ENCODE measurements at regions not wholly inside any gene's neighbourhood (a gene's known extent, or its start where the extent isn't known, plus 50 kb on each side); places are given as distances from the start of the nearest gene placed in this dataset.

DNA sequence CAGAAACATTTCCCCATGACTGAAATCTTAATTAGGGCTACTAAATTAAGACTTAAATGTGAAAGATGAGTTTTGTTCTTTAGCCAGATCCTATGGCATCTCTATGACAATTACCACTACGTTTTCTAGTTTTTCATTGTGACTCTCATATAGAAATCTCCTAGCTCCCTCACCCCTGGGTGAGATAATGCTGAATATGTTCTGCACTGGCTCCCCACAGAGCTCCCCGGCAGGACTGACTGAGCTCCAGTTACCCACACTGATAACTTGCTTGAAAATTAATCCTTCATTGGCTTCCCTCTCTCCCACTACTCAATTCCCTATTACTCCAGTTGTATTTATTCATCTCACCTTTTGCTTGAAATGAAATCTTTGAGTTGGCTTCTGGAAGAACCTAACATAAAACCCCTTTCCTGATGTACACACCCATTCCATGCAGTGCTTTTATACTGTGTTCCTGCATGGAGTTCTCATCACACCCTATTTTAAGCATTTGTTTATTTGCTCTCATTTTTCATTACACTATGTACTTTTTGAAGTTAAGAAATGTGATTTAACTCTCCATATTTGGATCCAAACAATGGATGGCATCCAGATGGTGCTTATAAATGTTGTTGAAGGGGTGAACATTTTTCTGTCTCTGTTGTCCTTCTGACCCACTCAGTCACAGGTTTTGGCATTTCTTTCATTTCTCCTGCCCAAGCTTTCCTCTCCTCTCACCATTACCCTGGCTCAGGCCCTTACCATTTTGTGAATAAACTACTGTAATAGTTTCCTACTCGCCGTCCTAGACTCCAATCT, 623.4 kb downstream of the SPRY1 start:
- H3K36me3 Mint-ChIP-seq, result no peaks in the 10 kb centered on the region
- no peak for ATAC-seq
- Histone ChIP-seq H3K27ac (ENCODE audit: low read length) (no peak overlapping the region), H3K9me3 (ENCODE audit: control insufficient read depth, insufficient read depth, low read length) (no peaks in the 10 kb centered on the region), H3K27me3 (ENCODE audit: control insufficient read depth, insufficient read depth, low read length) (no peaks in the 10 kb centered on the region), H3K4me3 (ENCODE audit: low read length) (no peak overlapping the region), H3K36me3 (ENCODE audit: control insufficient read depth, insufficient read depth, low read length) (no peaks in the 10 kb centered on the region), H3K4me1 (ENCODE audit: control insufficient read depth, insufficient read depth, low read length) (no peaks in the 10 kb centered on the region)
- no peak overlapping the region for H3K27ac Mint-ChIP-seq
- TF ChIP-seq, protein P1, sequence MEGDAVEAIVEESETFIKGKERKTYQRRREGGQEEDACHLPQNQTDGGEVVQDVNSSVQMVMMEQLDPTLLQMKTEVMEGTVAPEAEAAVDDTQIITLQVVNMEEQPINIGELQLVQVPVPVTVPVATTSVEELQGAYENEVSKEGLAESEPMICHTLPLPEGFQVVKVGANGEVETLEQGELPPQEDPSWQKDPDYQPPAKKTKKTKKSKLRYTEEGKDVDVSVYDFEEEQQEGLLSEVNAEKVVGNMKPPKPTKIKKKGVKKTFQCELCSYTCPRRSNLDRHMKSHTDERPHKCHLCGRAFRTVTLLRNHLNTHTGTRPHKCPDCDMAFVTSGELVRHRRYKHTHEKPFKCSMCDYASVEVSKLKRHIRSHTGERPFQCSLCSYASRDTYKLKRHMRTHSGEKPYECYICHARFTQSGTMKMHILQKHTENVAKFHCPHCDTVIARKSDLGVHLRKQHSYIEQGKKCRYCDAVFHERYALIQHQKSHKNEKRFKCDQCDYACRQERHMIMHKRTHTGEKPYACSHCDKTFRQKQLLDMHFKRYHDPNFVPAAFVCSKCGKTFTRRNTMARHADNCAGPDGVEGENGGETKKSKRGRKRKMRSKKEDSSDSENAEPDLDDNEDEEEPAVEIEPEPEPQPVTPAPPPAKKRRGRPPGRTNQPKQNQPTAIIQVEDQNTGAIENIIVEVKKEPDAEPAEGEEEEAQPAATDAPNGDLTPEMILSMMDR (IDR thresholded peaks at IDR 0.05), result no peak
- WGBS (ENCODE audit: insufficient coverage), result 70% methylated on average over 4 of the region's 4 CpGs
- H3K4me1 Mint-ChIP-seq, result peaks cover 0 to 9% of the 10 kb centered on the region in 2 donors
- H3K4me3 Mint-ChIP-seq, result no peak overlapping the region
- intact Hi-C loops (cut with micrococcal nuclease), result no loop called here
- DNase-seq, result no peak
- H3K9me3 Mint-ChIP-seq, result peaks cover 0 to 4% of the 10 kb centered on the region in 2 donors
- no peaks in the 10 kb centered on the region for H3K27me3 Mint-ChIP-seq (ENCODE audit: low read depth in 2 of 2)

DNA sequence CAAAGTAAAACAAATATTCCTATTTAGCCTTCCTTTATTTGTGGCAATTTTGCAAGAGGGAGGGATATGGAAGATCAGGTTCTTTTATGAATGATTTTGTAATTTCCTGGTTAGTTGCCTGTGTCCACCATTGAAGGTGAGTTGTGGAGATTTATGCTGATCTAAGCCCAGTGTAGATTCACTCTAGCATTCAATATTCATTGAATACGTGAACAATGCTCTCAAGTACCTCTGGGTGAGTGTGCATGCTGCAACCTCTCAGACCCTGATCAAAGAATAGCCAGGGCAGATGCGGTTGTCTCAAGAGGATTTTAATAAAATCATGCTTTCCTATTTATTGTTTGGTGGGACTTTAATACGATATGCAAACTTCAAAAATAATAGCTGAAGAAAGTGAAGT, 628.4 kb downstream of the SPRY1 start:
- no peaks in the 10 kb centered on the region for H3K27me3 ChIP-seq (ENCODE audit: control insufficient read depth, insufficient read depth, low read length)
- no peaks in the 10 kb centered on the region for H3K36me3 Mint-ChIP-seq
- no peaks in the 10 kb centered on the region for H3K36me3 ChIP-seq (ENCODE audit: control insufficient read depth, insufficient read depth, low read length)
- TF ChIP-seq, protein P1 (IDR thresholded peaks at IDR 0.05), result no peak
- no peaks in the 10 kb centered on the region for H3K4me1 ChIP-seq (ENCODE audit: control insufficient read depth, insufficient read depth, low read length)
- H3K27ac ChIP-seq (ENCODE audit: low read length), result no peak overlapping the region
- intact Hi-C loops (cut with micrococcal nuclease), result no loop called here
- 73% methylated on average over 3 of the region's 3 CpGs for WGBS (ENCODE audit: insufficient coverage)
- ATAC-seq (no peak), DNase-seq (no peak)
- no peaks in the 10 kb centered on the region for H3K27me3 Mint-ChIP-seq (ENCODE audit: low read depth in 2 of 2)
- no peaks in the 10 kb centered on the region for H3K9me3 ChIP-seq (ENCODE audit: control insufficient read depth, insufficient read depth, low read length)
- no peak overlapping the region for H3K4me3 ChIP-seq (ENCODE audit: low read length)
- no peak overlapping the region for H3K4me3 Mint-ChIP-seq
- H3K9me3 Mint-ChIP-seq, result peaks cover 0 to 4% of the 10 kb centered on the region in 2 donors
- no peak overlapping the region for H3K27ac Mint-ChIP-seq
- H3K4me1 Mint-ChIP-seq, result no peaks in the 10 kb centered on the region

DNA sequence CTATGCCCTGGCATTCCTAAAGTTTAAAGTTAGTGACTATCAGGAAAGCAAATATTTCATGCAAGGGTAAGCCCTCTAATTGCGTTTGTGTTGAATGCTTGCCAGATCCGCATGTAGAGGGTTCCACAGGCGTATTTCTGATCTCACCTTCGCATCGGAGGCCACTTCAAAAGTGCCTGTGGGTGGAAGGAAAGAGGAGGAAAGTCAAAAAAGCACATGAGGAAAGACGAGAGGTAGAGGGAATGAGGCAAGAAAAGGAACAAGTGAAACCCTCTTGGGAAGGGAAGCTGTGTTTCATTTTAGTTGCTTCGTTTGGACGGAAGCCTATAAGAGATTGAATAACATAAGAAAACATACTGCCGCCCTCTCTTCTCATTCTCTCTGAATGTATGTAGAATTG, 628.8 kb downstream of the SPRY1 start:
- no peak for DNase-seq
- Histone ChIP-seq H3K27me3 (ENCODE audit: control insufficient read depth, insufficient read depth, low read length) (no peaks in the 10 kb centered on the region), H3K9me3 (ENCODE audit: control insufficient read depth, insufficient read depth, low read length) (no peaks in the 10 kb centered on the region), H3K4me1 (ENCODE audit: control insufficient read depth, insufficient read depth, low read length) (no peaks in the 10 kb centered on the region), H3K4me3 (ENCODE audit: low read length) (no peak overlapping the region), H3K27ac (ENCODE audit: low read length) (no peak overlapping the region), H3K36me3 (ENCODE audit: control insufficient read depth, insufficient read depth, low read length) (no peaks in the 10 kb centered on the region)
- Mint-ChIP-seq H3K27me3 (ENCODE audit: low read depth in 2 of 2) (no peaks in the 10 kb centered on the region), H3K36me3 (no peaks in the 10 kb centered on the region), H3K4me1 (no peaks in the 10 kb centered on the region), H3K27ac (no peak overlapping the region), H3K9me3 (peaks cover 0 to 4% of the 10 kb centered on the region in 2 donors), H3K4me3 (no peak overlapping the region)
- TF ChIP-seq, protein P1 (IDR thresholded peaks at IDR 0.05), result no peak
- ATAC-seq, result no peak
- intact Hi-C loops (cut with micrococcal nuclease), result no loop called here
- 86% methylated on average over 8 of the region's 9 CpGs for WGBS (ENCODE audit: insufficient coverage)

DNA sequence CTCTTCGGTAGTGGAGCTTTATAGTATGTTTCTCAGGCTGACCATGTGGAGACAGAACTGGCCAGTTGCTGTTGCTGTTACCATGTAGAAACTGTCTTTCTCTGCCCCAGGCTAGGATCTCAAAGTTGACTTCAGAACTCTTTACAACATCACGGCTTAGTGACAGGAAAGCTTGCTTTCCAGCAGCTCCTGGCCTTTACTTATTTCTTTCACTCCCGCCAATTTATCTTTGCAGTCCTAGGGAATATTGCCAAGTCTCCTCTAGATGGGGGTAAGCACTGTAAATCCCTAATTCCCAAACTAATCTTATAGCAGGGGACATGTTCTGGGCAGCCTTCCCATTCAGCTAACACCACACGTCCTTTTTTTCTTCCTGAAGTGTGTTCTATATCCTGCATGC, 631.6 kb downstream of the SPRY1 start:
- 79% methylated on average over 4 of the region's 4 CpGs for WGBS (ENCODE audit: insufficient coverage)
- H3K36me3 ChIP-seq (ENCODE audit: control insufficient read depth, insufficient read depth, low read length), result no peaks in the 10 kb centered on the region
- H3K27ac Mint-ChIP-seq, result no peak overlapping the region
- no peak overlapping the region for H3K4me3 ChIP-seq (ENCODE audit: low read length)
- H3K4me3 Mint-ChIP-seq, result no peak overlapping the region
- ATAC-seq, result no peak
- intact Hi-C loops (cut with micrococcal nuclease), result no loop called here
- no peaks in the 10 kb centered on the region for H3K27me3 ChIP-seq (ENCODE audit: control insufficient read depth, insufficient read depth, low read length)
- TF ChIP-seq, protein P1 (IDR thresholded peaks at IDR 0.05), result no peak
- DNase-seq, result no peak
- H3K4me1 ChIP-seq (ENCODE audit: control insufficient read depth, insufficient read depth, low read length), result no peaks in the 10 kb centered on the region
- H3K9me3 Mint-ChIP-seq, result peaks cover 0 to 4% of the 10 kb centered on the region in 2 donors
- no peaks in the 10 kb centered on the region for H3K36me3 Mint-ChIP-seq
- no peaks in the 10 kb centered on the region for H3K9me3 ChIP-seq (ENCODE audit: control insufficient read depth, insufficient read depth, low read length)
- no peaks in the 10 kb centered on the region for H3K27me3 Mint-ChIP-seq (ENCODE audit: low read depth in 2 of 2)
- no peaks in the 10 kb centered on the region for H3K4me1 Mint-ChIP-seq
- H3K27ac ChIP-seq (ENCODE audit: low read length), result no peak overlapping the region
